GM18511 (cell line): ENCODE measurements at regions not wholly inside any gene's neighbourhood (a gene's known extent, or its start where the extent isn't known, plus 50 kb on each side); places are given as distances from the start of the nearest gene placed in this dataset.
"Not testable (repeated sequence)": the region's sequence is repeated elsewhere in the genome, so short reads cannot be mapped to it uniquely, and the experiment has no call there.

Experiments used
- ATAC-seq: cut with Tn5 transposase; IDR thresholded peaks from one replicate; pipeline ENCODE4 v1.9.1; 2021; ENCODE audit warnings: mild to moderate bottlenecking, moderate library complexity; ENCODE audit not compliant: unreplicated experiment

DNA sequence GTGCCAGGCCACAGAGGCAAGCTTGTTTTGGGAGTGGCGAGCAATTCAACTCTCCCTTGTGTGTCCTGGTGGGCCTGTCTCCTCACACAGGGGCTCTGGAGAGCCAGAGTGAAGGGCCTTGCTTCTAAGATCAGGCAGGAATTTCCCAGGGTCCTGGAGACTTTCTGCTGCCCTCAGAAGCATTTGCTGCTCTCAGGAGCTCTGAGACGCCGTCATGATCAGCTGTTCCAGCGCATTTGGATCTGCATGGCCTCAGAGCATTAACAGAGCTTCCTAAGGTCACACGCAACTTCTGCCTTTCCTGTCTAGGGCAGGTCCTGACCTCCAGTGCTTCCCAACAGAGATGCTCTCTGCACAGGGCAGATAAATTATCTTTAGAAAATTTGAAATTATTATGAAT, 52.2 kb upstream of the C10orf90 start:
- ATAC-seq, result no peak

DNA sequence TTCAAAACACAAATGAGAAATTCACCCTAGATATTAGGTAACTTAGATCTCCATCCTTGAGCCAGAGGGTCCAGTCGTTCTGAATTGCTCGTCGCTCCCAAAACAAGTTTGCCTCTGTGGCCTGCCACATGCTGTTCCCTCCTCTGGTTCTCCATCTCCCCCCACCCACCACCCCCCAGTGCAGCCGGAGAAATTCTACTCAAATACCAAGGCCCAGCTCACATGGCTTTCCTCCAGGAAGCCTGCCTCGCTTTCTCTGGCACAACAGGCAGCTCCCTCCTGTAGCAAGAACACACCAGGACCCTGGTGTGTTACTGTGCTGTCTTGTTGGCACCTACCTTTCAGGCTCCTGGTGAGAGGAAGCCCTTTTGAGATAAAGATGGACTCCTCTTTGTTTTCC, 52.7 kb upstream of the C10orf90 start:
- ATAC-seq, result no peak

DNA sequence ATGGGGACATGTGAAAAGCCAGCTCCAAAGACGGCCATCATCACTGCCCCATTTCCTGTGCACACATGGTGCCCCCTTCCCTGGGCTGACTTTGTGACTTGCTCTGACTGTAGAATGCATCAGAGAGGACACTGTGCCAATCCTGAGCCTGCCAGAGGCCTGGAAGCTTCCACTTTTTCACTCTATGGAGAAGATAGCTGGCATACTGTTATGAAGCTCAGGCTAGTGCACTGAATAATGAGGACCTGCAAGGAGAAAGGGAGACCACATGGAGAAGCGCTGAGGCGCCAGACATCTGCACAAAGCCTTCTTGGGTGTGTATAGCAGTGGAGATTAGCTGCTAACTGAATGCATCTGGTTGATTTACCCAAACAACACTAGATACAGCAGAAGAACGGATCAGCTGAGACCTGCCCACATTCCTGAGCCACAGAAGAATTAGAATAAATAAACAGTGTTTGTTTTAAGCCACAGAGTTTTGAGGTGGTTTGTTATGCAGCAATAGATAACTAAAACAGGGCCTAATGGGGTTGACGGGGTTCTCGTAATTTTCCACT, 58.9 kb upstream of the C10orf90 start:
- ATAC-seq, result no peak

DNA sequence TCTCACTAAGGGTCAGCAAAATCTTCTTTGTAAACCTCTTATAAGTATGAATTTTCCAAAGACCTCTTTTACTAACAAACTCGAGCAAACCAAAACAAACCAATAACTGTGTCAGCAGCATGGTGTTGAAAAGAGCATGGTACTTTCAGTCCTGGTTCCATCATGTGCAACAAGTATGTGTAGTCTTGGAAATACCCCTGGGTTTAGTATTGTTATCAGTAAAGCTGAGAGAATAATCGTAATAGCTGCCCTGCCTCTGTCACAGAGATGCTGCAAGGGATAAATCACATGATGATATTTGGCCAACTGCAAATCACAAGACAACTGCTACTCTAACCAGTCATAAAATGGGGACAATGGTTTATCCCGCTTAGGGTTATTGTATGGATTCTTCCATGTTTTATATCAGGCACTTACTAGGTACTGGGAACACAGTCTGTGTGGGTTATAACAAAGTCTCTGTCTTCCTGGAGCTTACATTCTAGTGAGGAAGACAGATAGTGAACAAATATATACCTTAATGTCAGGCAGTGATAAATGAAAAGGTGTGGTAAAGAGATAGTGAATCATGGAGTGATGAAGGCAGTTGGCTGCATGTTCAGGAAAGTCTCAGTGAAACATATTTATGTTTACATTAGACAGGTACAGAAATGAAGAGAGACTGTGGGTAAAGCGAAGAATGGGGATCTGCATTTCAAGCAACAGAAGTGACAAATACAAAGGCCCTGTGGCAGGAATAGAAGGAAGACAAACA, 60.5 kb upstream of the C10orf90 start:
- no peak for ATAC-seq

DNA sequence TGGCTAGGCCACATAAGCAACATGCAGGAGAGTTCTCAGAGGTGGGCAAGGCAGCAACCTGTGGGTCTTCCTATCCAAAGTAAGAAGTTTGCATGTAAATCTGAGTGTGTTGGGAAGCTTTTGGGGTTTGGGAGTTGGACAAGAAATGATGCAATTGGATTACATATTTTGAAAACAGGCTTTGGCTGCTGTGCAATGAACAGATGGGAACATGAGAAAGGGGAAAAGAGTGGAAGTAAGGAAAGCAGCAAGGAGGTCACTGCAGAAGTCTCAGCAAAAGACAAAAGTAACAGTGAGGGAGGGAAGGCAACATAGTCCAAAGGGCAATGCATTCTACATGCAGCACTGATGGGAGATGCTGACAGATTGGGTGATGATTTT, 61.1 kb upstream of the C10orf90 start:
- no peak for ATAC-seq

DNA sequence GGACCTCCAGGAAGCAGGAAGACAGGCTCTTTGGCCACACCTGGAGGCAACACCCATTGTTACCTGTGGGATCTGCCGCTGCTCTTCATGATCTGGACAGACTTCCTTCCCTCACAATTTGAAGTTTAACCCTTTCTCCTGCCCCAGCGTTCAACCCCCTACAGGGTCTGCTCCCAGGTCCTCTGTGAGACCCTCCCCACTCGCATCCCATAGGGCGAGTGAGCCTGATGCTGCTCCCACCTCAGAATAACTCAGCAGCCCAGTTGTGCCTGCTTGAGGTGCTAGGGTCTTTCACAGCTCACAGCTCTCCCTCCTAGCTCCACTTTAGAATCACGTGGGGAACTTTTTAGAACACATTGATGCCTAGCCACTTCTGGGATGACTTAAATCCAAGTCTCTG, 61.8 kb upstream of the C10orf90 start:
- no peak for ATAC-seq

DNA sequence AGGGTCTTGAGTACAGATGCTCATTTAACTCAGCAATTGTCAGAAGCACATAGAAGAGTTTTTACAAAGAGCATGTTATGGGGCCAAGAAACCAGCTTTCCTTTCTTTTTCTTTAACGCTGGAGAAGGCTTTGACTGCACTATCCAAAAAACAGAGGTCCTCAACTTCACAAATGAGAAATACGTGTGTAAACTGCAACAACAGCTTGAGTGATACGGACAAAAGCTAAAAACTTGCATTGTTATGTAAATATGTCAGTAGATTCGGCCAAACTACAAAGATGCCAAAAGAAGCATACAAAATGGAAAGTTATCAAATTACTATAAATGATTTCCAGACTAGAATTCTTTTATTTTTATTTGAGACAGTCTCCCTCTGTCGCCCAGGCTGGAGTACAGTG, 62.4 kb upstream of the C10orf90 start:
- no peak for ATAC-seq

DNA sequence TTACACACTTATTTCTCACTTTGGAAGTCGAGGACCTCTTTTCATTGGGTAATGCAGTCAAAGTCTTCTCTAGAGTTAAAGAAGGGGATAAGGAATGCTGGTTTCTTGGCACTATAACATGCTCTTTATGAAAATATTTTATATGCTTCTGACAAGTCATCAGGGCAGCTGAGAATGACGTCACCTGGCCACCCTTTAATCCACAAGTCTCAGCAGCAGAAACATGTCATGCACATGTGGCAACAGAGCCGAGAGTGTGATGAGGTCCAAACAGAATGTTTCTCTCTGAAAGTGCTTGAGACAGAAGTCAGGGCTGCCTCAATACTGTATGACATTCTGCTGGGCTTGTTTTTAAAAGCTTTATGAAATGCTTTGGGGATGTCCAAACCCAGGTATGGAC, 63.5 kb upstream of the C10orf90 start:
- no peak for ATAC-seq

DNA sequence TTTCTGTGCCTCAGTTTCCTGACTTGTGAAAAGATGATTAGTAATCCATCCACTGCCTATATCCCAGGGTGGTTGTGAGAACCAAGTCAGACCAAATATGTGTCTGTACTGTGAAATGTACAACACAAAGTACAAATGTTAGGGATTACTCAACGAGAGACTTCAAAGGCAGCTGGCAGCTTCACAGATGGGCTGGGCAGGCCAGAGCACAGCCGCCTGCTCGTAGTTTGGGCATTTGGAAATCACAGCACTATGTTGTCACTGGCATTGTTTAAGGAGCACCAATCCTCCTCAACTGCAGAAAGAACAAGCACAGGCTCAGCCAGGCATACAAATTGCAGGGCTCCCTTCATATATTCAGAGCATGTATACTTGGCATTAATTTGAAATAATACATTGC, 64.5 kb upstream of the C10orf90 start:
- ATAC-seq, result no peak

DNA sequence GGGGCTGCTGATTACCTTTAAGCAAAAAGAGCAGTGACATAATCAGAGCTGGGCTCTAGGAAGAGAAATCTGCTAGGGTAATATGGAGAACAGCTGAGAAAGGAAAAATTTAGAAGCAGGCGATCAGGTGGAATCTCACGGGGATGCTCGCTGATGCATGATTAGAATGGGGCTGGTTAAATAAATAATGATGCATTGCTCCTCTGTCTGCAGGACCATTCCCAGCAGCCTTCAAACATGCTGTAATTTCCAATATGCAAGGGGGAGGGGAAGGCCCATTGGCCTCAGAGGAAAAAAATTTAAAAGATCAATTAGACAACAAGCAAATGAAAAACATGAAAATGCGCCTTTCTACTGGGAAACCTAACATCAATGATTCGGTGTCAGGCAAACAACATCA, 65.6 kb upstream of the C10orf90 start:
- no peak for ATAC-seq

DNA sequence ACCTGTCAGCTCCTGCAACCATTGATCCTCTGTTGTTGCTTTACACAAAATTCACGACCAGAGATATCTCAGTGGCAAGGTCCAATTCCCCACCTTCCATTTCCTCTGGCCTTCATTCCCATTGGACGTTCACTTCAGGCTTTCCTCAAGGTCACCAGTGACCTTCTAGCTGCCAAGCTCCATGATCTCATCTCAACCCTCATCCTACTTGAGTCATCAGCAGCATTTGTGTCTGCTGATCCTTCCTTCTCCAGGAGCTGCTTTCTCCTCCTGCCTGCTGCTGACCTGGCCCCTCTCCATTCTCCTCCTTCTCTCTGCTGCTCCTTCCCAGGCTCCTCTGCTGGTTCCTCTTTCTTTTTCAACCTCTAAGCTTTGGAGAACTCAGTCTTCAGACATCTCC, 66.2 kb upstream of the C10orf90 start:
- no peak for ATAC-seq

DNA sequence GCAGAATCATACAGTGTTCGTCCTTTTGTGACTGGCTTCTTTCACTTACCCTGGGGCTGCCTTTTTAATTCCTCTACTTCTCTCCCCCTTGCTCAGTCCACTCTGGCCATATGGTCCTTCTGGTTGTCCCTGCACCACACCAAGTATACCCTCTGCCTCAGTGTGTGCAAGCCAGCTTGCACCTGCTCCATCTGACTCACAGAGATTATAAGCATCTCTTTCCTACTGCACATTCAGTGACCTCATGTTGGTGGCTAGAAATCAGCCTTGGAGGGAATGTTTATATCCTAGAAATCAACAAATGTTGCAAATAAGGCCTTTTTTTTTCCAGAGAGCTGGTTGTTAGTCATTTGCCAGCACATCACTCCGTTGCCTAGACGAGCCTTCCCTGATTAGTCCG, 67.5 kb upstream of the C10orf90 start:
- ATAC-seq, result no peak

DNA sequence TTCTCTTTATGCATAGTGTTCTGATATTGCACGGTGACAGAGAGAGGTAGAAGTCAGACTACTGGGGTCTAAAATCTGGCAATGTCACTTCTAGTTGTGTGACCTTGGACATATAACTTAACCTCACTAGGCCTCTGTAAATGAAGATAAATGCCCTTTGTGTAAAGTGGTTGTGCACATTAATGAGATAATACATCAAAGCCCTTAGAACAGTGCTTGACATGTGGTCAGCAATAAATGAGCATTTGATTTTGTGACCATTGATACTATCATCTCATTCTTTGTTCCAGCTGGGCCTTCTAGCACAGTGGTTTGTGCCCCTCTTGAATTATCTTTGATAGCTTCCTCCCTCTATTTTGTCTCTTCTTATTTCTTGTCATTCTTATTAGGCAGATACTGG, 74.1 kb upstream of the C10orf90 start:
- ATAC-seq, result no peak

DNA sequence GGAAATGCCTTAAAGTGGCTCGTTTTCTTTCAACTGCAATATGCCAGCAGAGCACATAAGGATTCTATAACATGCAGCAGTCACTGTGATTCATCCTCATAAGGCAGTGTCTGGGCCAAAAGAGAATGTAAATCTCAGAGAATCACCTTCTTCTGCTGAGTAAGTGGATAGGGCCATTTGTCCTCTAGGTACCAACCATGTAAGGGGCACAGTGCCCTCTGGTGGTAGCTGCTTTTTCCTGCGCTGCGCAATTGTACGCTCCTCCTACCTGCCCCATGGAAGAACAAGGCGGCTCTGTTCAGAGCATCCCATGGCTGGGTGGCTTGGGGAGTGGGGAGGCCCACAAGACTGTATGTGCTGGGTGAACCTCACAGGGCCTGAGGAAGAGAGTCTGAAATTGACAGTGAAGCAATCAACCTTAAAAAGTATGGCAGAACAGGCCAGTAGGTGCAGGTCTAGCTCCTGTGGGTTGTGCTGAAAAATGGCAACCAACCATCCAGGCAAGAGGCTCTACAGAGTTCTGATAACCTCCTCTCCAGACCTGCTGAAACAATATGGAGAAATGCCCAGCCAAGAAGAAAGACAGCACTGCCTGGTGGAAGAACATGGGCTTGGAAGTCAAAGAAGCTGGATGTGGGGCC, 78.6 kb upstream of the C10orf90 start:
- ATAC-seq, result peak; percentile 68

DNA sequence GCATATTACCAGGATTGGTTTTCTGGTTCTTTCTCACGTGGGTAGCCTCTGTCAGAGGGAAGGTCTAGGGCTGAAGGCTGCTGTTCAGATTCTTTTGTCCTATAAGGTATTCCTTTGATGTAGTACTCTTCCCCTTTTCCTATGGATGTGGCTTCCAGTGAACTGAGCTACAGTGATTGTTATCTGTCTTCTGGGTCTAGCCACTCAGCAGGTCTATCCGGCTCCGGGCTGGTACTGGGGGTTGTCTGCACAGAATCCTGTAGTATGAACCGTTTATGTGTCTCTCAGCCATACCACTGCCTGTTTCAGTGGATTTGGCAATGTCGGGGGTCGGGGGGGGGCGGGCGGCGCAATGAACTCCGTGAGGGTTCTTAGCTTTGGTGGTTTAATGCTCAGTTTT, 84.5 kb upstream of the C10orf90 start:
- ATAC-seq, result no peak

DNA sequence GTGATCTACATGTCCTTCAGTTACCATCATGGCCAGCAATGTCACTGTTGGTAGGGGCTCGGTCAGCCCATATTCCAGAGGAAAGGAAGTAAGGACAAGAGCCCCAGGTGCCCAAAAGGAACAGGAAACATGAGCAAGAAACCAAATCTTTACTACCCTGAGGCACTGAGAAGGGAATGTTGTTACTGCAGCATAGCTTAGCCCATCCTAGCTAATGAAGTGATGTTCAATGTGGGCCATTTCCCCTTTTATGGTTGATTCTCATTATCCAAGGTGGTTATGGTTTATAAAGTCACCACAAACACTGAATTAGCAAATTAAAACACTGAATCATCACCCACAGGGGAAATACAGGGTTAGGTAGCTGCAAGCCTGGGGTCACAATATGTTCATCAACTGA, 88.4 kb upstream of the C10orf90 start:
- ATAC-seq, result no peak

DNA sequence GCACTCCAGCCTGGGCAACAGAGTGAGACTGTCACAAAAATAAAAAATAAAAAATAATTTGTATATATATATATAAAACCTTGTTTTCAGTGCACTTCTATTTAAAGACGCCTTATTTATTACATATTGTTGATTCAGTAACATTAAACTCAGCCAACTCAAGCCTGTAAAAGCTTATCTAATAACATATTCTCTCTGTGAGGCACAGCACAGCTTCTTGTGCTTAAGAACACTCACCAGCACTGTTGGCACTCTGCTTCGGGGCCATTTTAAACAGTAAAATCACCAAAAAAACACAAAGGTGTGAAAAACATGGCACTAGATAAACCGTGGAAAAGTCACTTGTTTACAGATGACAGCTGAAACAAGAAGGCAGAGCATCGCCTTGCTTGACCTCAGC, 89.0 kb upstream of the C10orf90 start:
- no peak for ATAC-seq

DNA sequence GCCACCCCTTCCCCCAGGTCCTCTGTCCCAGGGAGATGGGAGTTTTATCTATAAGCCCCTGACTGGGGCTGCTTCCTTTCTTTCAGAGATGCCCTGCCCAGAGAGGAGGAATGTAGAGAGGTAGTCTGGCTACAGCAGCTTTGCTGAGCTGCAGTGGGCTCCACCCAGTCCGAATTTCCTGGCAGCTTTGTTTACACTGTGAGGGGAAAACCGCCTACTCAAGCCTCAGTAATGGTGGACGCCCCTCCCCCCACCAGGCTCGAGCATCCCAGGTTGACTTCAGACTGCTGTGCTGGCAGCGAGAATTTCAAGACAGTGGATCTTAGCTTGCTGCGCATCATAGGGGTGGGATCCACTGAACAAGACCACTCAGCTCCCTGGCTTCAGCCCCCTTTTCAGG, 96.2 kb upstream of the C10orf90 start:
- ATAC-seq, result not testable (repeated sequence)

DNA sequence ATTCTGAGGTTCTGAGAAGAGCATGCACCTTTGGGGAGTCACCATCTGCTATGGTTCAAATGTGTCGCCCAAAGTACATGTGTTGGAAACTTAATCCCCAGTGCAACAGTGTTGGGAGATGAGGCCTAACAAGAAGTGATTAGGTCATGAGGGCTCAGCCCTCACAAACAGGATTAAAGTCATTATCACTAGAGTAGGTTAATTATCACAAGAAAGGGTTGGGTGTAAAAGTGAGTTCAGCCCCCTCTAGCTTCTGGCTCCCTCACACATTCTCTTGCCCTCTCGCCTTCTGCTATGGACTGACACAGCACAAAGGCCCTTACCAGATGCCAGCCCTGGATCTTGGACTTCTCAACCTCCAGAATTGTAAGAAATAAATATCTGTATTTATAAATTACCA, 100.3 kb upstream of the C10orf90 start:
- ATAC-seq, result no peak

DNA sequence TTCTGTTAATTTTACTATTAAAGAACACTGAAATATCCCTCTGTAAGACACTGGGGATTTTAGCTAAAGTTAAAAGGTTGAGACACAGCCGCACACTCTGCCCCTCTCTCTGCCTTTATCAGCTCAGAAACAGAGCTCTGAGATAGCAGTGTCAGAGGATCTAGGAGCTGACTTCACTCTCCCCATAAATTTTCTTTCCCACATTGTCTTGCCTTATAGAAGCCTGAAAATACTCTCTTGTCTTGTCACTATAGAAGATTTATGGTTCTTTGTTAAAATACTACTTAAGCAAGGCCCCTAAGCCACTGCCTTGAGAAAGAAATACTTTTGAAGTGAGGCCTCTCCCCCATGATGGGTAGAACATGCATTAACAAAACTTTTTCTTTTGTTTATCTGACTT, 105.7 kb upstream of the C10orf90 start:
- ATAC-seq, result no peak

DNA sequence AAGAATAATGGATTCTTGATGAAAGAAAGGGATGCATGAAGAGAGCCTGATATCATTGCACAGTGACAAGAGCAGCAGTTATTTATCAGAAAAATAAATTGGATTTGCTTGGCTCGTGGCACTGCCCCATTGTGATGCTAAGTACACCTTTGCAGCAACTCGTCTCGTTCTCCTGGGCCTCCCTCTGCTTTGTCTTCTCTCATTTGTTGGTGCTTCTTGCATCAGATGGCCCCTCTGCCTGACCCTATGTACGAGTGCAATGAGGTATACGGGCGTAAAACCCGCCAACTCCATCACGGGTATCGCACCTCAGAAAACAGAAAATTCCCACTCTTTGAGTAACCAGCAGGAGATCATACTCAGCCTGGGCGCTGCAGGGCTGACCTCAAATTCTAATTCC, 107.2 kb upstream of the C10orf90 start:
- no peak for ATAC-seq

DNA sequence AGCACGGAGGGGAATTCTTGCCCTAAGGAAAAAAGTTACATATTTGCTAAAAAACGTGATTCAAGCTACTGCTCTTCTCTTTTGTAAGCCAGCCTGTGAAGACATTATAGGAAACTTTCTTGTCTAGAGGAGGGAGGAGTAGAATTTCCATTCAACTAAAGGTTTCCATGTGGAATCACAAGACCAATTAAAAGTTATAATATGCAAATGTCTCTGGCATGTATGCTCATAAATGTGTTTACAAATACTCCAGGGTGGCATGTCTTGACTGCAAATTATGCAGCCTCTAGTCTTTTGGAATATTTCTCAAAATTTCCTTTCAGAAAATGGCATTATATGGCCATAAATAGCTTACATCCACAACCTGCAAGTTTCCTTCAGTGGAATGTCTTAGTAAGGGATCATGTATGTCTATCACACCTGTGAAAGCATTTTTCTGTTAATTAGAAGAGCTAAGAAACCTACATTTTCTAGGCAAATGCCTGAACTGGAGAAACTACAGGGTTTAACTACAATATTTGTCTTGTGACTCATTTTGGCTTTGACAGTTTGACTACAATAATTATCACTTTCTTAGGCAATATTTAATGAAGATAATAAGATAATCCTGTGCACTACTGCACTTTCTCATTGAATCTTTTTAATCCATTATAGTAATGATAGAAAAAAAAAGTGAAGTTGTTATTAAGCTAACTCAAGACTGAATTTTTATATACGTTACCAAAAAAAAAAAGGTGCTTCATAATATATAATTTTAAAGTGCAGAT, 111.1 kb upstream of the C10orf90 start:
- no peak for ATAC-seq
